ENCODE measurements at regions not wholly inside any gene's neighbourhood (a gene's known extent, or its start where the extent isn't known, plus 50 kb on each side); places are given as distances from the start of the nearest gene placed in this dataset.

DNA sequence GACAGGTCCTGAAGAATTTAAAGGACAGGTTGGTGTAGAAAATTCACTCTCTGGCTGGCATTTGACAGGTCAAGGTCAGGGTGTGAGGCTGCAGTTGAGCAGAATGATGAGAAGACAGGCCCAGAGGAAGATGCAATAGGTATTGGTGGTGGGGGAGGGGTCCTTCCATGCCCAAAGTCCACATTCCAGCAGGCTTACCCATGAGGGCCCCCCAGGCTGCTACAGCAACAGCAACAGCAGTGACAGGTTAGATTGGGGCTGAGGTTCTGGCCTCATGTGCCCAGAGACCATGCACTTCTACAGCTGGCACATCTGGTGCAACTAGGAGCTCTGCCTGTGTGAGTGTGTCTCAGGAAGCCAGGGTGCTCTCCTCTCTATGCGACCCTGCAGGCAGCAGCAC lies 223.5 kb upstream of the GHITM start:
- no peak for TF ChIP-seq POLR2A (IDR thresholded peaks at IDR 0.05)
- TF ChIP-seq, protein P1, sequence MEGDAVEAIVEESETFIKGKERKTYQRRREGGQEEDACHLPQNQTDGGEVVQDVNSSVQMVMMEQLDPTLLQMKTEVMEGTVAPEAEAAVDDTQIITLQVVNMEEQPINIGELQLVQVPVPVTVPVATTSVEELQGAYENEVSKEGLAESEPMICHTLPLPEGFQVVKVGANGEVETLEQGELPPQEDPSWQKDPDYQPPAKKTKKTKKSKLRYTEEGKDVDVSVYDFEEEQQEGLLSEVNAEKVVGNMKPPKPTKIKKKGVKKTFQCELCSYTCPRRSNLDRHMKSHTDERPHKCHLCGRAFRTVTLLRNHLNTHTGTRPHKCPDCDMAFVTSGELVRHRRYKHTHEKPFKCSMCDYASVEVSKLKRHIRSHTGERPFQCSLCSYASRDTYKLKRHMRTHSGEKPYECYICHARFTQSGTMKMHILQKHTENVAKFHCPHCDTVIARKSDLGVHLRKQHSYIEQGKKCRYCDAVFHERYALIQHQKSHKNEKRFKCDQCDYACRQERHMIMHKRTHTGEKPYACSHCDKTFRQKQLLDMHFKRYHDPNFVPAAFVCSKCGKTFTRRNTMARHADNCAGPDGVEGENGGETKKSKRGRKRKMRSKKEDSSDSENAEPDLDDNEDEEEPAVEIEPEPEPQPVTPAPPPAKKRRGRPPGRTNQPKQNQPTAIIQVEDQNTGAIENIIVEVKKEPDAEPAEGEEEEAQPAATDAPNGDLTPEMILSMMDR (IDR thresholded peaks at IDR 0.05): no peak

Measured in heart left ventricle (tissue), 13 donors.